ENCODE measurements at regions not wholly inside any gene's neighbourhood (a gene's known extent, or its start where the extent isn't known, plus 50 kb on each side); places are given as distances from the start of the nearest gene placed in this dataset.

GRCh38 chr6:14591998-14592397, 474.4 kb downstream of the CD83 start:
- no peak overlapping the region for H3K27ac Mint-ChIP-seq (ENCODE audit: unreplicated experiment)

GRCh38 chr6:14593286-14593685, 475.7 kb downstream of the CD83 start:
- no peak for FAIRE-seq
- H3K27ac Mint-ChIP-seq (ENCODE audit: unreplicated experiment) = no peak overlapping the region

More at GRCh38 chr6:14591998-14592397, 474.4 kb downstream of the CD83 start:
- Histone ChIP-seq H3K4me3 (ENCODE audit: insufficient read depth, low read depth, low read length) (no peak overlapping the region), H3K27ac (ENCODE audit: low read depth, low read length) (no peak overlapping the region), H3K36me3 (ENCODE audit: insufficient read depth, low read length) (no peaks in the 10 kb centered on the region), H3K9me3 (ENCODE audit: insufficient read depth, low read depth, low read length) (no peaks in the 10 kb centered on the region), H4K20me1 (ENCODE audit: insufficient read depth, low read length) (no peaks in the 10 kb centered on the region), H3K79me2 (ENCODE audit: insufficient read depth, low read length) (no peaks in the 10 kb centered on the region), H3K27me3 (ENCODE audit: insufficient read depth, low read length) (peaks cover 5% of the 10 kb centered on the region), H3K4me1 (ENCODE audit: insufficient read depth, low read length) (no peaks in the 10 kb centered on the region), H3K9ac (ENCODE audit: low read length) (no peak overlapping the region), H2AFZ (ENCODE audit: low read depth, low read length) (no peak overlapping the region), H3K4me2 (ENCODE audit: low read length) (no peak overlapping the region)
- Mint-ChIP-seq H3K36me3 (ENCODE audit: low read depth, unreplicated experiment) (no peaks in the 10 kb centered on the region), H3K9me3 (ENCODE audit: unreplicated experiment) (peaks cover 7% of the 10 kb centered on the region), H3K4me3 (ENCODE audit: unreplicated experiment) (no peak overlapping the region), H3K27me3 (ENCODE audit: low read depth, unreplicated experiment) (peaks cover 17% of the 10 kb centered on the region), H3K4me1 (ENCODE audit: low read depth, unreplicated experiment) (no peaks in the 10 kb centered on the region)
- FAIRE-seq (no peak), DNase-seq (ENCODE audit: low read depth) (no peak)
- TF ChIP-seq EZH2 (IDR thresholded peaks at IDR 0.05; ENCODE audit: insufficient read depth, low read length) = no peak

GRCh38 chr6:14595751-14596150, 478.2 kb downstream of the CD83 start:
- DNase-seq (ENCODE audit: low read depth) (no peak), FAIRE-seq (no peak)
- H3K9ac ChIP-seq (ENCODE audit: low read length) = no peak overlapping the region
- H3K36me3 ChIP-seq (ENCODE audit: insufficient read depth, low read length) = no peaks in the 10 kb centered on the region
- no peak overlapping the region for H3K27ac Mint-ChIP-seq (ENCODE audit: unreplicated experiment)
- no peaks in the 10 kb centered on the region for H4K20me1 ChIP-seq (ENCODE audit: insufficient read depth, low read length)
- H3K4me1 Mint-ChIP-seq (ENCODE audit: low read depth, unreplicated experiment) = no peaks in the 10 kb centered on the region
- H3K79me2 ChIP-seq (ENCODE audit: insufficient read depth, low read length) = no peaks in the 10 kb centered on the region
- H3K9me3 ChIP-seq (ENCODE audit: insufficient read depth, low read depth, low read length) = no peaks in the 10 kb centered on the region
- no peak overlapping the region for H3K4me2 ChIP-seq (ENCODE audit: low read length)
- H3K27ac ChIP-seq (ENCODE audit: low read depth, low read length) = no peak overlapping the region
- H3K27me3 Mint-ChIP-seq (ENCODE audit: low read depth, unreplicated experiment) = peaks cover 6% of the 10 kb centered on the region
- no peaks in the 10 kb centered on the region for H3K36me3 Mint-ChIP-seq (ENCODE audit: low read depth, unreplicated experiment)
- H3K27me3 ChIP-seq (ENCODE audit: insufficient read depth, low read length) = no peaks in the 10 kb centered on the region
- no peak overlapping the region for H2AFZ ChIP-seq (ENCODE audit: low read depth, low read length)
- H3K4me3 Mint-ChIP-seq (ENCODE audit: unreplicated experiment) = no peak overlapping the region
- TF ChIP-seq CTCF (IDR thresholded peaks at IDR 0.05; ENCODE audit: insufficient read depth, low read depth, low read length) (no peak), EZH2 (IDR thresholded peaks at IDR 0.05; ENCODE audit: insufficient read depth, low read length) (no peak)
- H3K9me3 Mint-ChIP-seq (ENCODE audit: unreplicated experiment) = peaks cover 8% of the 10 kb centered on the region
- no peak overlapping the region for H3K4me3 ChIP-seq (ENCODE audit: insufficient read depth, low read depth, low read length)
- H3K4me1 ChIP-seq (ENCODE audit: insufficient read depth, low read length) = no peaks in the 10 kb centered on the region

More at GRCh38 chr6:14593286-14593685, 475.7 kb downstream of the CD83 start:
- no peaks in the 10 kb centered on the region for H3K36me3 Mint-ChIP-seq (ENCODE audit: low read depth, unreplicated experiment)
- Histone ChIP-seq H3K79me2 (ENCODE audit: insufficient read depth, low read length) (no peaks in the 10 kb centered on the region), H4K20me1 (ENCODE audit: insufficient read depth, low read length) (no peaks in the 10 kb centered on the region), H3K36me3 (ENCODE audit: insufficient read depth, low read length) (no peaks in the 10 kb centered on the region), H3K27me3 (ENCODE audit: insufficient read depth, low read length) (peaks cover 5% of the 10 kb centered on the region), H2AFZ (ENCODE audit: low read depth, low read length) (no peak overlapping the region), H3K4me1 (ENCODE audit: insufficient read depth, low read length) (no peaks in the 10 kb centered on the region), H3K27ac (ENCODE audit: low read depth, low read length) (no peak overlapping the region), H3K4me2 (ENCODE audit: low read length) (no peak overlapping the region), H3K9ac (ENCODE audit: low read length) (no peak overlapping the region), H3K9me3 (ENCODE audit: insufficient read depth, low read depth, low read length) (no peaks in the 10 kb centered on the region), H3K4me3 (ENCODE audit: insufficient read depth, low read depth, low read length) (no peak overlapping the region)
- no peak for DNase-seq (ENCODE audit: low read depth)
- no peaks in the 10 kb centered on the region for H3K4me1 Mint-ChIP-seq (ENCODE audit: low read depth, unreplicated experiment)
- no peak overlapping the region for H3K4me3 Mint-ChIP-seq (ENCODE audit: unreplicated experiment)
- peaks cover 13% of the 10 kb centered on the region for H3K27me3 Mint-ChIP-seq (ENCODE audit: low read depth, unreplicated experiment)
- TF ChIP-seq CTCF (IDR thresholded peaks at IDR 0.05; ENCODE audit: insufficient read depth, low read depth, low read length) (no peak), EZH2 (IDR thresholded peaks at IDR 0.05; ENCODE audit: insufficient read depth, low read length) (no peak)
- peaks cover 7% of the 10 kb centered on the region for H3K9me3 Mint-ChIP-seq (ENCODE audit: unreplicated experiment)
